EL (cell line): ENCODE measurements at regions not wholly inside any gene's neighbourhood (a gene's known extent, or its start where the extent isn't known, plus 50 kb on each side); places are given as distances from the start of the nearest gene placed in this dataset.

Source experiments
- DNase-seq: peaks from one replicate; pipeline ENCODE4 v3.0.0-alpha.2; 2016

DNA sequence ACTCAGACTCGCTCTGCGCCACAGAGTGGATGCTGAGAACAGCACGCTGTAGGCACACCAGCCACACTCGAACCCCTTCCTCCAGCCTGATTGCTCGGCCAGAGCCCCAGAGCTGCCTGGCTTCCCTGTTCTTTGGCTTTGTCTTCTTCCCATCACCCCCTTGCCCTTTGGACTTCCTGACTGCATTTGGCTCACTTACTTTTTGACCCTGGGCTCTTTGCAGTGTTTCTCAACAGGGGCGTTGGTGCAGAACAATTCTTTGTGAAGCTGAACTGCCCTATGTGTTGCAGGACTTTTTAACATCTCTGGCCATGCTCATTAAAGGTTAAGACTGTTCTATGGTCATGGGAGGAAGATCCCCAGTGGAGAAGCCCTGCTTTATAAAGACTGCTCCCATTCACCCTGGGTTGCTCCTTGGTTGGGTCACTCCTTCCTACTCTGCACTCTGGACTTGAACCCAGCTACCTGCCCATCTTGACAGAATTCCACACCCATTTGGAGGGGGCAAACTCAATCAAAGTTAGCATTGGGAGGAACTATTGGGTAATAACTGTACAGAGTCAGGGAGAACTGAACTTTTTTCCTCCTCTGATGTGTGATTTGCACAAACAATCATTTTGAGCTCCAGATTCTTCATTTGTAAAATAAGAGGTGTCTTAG, 127.7 kb upstream of the PLEKHG7 start:
- no peak for DNase-seq

DNA sequence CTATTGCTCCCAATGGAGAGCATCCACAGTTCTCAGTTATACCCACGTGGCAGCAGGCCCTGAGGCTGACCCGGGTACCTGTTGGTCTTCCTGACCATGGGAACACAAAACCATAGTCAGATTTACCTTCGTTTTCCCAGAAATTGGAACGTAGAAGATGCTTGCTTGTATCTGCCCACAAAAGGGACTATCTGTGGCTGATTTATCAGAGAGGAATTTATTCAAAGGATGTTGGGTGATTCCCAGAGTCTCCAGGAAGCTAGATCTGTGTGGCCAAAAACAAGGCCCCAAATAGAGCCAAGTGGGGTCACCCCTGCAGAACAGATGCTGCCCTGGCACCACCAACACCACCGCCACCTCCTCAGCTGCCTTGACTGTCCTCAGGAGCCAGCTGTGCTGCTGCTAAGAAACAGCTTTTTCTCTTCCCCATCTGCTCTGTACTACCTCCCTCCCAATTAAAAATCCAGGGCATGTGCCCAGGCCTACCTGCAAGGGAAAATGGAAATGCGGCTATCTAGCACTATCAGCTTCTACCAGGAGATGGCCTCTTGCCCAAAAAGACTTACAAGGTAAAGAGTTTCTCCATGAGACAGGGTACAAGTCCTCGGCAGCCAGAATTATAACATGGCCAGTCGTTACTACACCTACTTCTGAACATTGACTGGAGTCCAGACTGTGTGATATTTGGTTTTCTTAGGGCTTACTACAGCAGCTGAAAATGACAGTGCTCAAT, 128.6 kb upstream of the PLEKHG7 start:
- DNase-seq: peak; percentile 34

DNA sequence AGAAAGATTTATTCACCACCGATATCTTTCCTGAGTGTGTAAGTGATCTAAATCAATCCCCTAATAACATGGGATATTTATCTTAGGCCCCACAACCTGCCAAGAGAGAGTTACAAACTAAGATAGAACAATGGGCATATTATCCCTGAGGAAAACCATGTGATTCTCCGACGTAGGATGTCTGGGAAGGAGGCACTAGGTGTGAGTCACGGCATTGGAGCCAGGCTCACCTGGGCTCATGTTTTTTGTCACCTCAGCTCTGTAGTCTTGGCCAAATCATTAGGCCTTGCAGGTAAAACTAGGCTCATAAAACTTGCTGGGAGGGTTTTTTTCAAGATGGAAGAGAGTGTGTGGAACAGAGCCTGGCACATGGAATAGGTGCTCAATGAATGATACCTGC, 129.7 kb upstream of the PLEKHG7 start:
- DNase-seq: no peak

DNA sequence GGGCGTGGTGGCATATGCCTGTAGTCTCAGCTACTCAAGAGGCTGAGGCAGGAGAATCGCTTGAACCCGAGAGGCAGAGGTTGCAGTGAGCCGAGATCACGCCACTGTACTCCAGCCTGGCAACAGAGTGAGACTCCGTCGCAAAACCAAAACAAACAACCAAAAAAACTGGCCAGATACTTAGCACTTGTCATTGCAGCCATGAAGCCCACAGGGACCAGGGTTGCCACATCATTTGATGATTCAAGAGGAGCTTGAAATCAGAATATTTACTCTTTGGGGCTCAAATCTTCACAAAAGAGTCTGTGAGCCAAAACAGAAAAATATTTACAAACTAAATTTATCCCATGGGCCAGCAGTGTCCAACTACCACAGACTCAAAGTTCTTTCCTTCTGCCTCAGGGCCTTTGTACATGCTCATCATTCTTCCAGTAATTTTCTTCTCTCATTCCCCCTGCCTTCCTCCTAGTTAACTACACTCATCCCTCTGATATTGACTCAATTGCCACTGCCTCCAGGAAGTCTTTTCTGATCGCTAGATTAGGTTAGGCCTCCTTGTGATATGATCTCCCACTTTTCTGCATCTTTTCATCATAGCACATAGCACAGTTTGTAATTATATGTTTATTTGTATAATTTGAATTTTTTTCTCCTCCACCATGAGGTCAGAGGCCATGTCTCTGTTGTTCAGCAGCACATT, 130.8 kb upstream of the PLEKHG7 start:
- DNase-seq: no peak

DNA sequence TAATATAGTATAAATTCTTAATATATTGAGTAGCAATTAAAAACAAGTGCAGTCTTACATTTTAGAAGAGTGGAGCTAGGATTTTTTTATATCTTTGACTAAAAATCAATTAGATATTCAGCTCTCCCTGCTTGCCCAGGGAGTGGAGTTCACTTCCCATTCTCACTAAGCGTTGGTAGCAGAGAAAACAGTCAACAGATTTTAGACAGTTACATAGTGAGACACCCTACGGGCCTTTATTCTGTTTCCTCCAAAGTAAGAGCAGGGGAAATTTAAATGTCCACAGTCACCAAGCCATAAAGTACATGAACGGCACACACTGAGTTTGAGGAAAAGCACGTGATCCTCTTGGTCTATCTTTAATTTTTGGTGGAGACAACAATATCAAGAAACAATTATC, 131.6 kb upstream of the PLEKHG7 start:
- DNase-seq: no peak

DNA sequence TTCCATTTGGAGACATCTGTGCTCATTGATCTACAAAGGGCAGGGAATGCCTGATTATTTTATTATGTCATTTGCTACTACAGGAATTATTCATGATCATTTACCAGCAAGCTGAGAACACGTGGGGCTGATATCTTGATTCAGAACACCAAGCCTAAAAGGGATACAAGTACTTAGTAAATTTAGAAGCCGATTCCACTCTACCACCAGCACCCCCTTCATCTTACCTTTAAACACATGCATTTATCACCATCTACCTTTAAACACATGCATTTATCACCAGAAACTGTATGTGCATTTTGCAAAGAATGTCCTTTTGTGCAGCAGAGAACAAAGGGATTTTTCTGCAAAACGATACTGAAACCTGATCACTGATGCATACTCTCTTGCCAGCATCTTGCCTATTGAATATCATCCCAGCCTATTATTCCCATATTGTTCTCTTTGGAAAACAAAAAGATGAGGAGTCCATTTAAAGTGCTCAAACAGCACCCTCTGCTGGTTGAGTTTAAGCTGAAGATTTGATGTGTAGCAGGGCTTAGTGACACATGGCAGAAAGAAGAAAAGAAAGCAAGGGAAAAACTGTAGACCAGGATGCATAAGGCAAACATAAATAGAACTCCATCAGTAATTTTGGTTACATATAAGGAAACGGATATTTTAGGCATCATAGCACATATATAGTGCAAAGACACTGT, 132.6 kb upstream of the PLEKHG7 start:
- DNase-seq: peak; percentile 76

DNA sequence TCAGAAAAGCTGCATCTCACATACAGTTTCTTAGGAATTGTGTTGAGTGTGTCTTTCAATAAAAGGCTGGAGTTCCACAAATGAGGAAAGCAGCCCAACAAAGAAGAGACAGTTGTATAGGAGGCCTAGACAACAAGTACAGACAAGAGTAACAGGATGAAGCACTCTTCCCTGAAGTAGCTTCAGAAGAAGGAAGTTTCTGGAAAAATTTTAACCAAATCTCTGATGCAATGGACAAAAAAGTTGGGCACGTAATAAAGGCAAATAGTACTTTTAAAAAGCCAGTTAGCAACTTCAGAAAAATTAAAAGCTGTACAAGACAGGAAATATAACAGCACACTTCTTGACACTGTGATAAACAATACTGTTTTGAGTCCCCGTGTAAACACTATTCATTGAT, 134.1 kb upstream of the PLEKHG7 start:
- no peak for DNase-seq

DNA sequence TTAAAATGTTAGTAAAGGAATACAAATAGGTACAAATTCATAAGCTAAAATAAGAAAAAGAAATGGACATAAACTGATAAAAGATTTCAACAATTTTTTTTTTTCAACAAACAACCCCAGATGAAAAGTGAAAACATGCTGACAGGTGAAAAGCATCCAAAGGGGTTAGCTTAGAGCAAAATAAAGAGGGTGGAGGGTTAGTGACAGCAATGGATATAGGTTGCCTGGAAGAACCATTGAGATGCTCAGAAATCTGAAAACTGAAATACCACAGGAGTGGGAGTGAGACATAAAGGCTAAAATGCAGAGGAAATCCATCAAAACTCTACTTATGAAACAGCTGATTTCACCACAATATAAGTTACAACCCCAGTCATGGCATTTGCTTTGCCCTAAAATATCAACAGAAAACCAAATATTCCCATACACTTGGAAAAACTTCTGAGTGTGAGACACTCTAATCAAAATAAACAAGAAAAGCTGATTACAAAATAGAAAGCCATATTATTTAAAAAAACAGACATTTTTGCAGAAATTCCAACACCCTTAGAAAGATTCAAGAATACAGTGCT, 136.3 kb upstream of the PLEKHG7 start:
- no peak for DNase-seq

DNA sequence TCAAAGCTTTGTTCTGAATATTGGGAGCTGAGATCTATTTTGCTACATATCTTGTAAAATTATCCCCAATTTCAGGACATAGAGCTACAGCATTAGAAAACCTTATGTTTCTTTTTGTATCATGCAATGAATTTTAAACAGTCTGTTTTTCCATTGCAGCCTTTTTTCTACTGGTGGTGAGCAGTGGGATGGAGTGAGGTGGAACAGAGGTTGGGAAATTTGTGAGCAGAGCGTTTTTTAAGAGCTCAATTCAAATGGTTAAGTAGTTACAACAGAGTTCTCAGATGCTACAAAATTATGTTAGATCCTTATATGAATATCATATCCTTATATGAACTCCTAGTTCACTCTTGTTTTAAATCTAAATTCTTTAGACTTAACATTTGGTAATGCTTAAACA, 139.0 kb upstream of the PLEKHG7 start:
- no peak for DNase-seq

DNA sequence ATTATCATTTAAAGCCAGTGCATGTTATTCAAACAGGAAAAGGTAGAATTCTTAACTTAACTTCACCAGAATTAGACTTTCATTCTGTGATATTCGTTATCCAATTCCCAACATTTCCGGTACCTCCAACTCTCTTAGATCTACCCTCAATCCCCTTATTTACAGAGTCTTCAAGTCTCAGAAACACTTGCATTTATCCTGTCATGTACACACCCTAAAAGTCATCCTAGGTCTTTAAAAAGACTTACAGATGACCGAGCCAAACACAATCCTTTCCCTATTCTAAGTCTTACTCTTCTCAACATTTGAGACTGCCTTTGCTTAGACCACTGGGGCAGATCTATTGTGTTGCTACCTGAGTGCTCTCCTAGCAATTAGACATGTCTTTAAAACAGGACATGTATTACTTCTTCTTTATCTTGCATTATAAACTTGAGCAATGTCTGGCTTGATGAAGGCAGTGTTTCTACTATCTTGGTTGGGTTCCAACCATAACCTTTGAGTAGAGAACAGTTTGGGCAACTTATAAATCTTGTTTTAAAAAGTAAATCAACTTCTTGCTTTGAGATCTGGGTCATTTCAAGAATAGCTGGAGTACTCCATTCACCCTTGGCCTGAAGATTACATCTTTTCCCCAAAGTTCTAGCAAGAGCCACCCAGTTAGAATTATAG, 140.6 kb upstream of the PLEKHG7 start:
- no peak for DNase-seq

DNA sequence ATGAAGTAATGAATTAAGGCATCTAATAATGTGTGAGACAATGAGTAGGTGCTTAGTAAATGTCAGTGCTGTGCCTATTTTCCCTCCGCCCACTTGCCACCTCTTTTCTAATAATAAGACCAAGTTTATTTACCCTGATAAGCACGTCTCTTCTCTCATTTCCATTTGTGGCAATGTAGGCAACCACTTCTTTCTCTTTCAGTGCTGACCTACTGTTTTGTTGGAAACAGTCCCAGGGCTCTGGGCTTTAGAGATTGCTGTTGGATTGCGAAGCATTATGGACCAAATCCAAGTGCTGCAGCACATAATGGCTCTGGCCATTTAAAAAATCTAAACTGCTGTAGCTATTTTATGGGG, 141.3 kb upstream of the PLEKHG7 start:
- DNase-seq: peak; percentile 57

DNA sequence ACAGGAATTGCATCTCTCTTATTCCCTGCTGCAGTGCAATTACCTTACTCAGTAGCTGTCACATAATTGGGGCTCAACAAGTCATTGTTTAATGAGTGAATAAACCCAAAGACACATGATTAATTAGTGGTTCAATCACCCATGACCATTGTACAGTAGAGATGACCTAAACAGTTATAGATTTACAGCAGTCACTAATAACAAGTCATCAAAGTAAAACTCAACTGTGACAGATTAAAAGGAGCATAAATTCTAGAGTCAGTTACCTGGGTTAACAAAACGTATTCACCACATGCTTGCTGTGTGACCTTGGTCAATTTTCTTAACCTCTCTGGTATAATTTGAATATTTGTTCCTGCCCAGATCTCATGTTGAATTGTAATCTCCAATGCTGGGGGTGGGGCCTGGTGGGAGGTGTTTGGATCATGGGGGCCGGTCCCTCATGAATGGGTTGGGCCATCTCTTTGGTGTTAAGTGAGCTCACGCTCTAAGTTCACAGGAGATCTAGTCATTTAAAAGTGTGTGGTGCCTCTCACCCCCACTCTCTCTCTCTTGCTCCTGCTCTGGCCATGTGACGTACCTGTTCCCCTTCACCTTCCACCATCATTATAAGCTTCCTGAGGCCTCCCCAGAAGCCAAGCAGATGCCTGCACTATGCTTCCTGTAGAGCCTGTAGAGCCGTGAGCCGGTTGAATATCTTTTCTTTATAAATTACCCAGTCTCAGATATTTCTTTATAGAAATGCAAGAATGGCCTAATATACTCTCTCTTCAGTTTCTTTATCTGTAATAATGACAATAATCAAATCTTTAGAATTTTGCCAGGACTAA, 141.9 kb upstream of the PLEKHG7 start:
- DNase-seq: no peak

DNA sequence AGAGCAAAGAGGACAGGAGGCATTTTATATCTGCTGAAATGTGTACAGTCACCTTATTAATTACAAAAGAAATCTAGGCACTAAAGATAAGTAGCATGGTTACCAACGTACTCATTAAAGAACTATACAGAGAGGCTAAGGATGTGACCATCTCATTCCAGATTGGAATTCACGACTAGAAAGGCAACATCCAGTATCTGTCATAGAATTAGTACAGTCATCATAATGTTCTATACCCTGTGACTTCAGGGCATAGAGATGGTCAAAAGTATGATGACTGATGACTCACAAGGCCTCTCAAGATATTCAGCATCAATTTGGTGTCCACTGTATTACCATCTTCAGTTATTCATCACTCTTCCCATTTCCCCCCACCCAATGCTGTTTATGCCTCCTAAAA, 144.0 kb upstream of the PLEKHG7 start:
- DNase-seq: peak; percentile 44

DNA sequence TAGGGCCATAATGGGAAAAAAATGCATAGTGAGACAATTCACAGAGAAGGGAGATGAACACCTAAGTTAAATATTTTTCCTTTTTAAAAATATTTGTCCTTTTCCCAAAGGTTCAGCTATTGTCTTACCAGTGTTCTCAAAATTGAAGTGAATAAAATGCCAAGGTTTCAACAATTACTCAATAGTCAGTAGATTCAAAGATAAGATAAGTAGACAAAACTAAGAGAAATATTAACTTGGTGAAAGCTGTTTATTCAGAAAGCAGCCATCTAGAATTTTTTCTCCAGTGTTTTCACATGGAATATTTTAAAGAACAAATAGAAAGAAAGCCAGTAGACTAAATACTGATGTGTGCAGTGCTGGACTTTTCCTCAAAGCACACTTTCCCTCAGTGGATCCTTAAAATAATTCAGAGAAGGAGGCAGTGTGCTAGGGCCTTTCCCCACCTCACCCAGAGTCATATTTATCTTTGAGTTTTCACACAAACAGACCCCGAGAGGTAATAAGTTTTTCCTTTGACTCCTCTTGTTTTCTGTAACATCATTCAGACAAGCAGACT, 144.5 kb upstream of the PLEKHG7 start:
- DNase-seq: no peak

DNA sequence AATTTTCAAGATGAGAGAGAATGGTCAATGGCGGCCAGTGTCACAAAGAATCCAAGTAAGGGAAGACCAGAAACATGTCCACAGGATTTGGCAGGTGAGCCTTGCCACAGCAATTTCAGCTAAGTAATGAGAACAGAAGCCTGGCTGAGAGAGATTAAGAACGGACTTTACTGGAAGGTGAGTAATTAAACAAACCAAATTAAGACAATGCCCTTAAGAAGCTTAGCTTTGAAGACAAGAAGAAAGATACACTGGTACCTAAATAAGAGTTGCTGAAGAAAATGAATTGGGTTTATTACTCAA, 145.4 kb upstream of the PLEKHG7 start:
- no peak for DNase-seq

DNA sequence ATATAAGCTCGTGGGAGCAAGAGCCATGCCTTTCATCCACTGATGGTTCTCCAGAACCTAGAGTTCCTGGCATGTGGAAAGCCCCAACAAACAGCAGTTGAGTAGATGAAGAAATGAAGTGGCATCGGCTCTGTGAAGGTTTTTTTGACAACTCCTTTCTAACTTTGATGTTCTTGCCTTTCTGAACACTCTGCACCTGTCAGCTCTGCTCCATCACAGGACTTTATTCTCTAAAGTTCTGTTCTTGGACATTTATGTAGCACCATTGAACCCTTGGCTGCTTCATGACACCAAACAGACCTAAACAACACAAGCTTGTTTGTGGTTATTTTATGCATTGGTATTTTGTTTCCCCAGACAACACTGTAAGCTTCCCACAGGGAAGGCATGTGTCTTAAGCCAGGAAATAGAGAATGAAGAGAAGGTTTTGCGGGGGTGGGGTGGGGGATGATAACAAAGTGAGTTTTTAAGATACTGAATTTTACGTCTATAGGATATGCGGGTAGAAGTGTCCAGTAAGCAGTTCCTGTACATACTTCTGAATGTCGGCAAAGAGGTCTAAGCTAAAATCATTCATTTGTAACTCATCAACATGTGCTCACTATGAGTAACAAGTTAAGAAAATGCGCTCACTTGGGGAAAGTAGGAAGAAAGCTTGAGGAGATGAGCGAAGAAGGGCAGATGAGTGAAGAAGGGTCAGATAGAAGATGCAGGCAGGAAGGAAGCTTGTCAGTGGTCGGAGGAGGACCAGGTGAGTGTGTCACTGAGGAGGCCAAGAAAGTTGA, 146.0 kb upstream of the PLEKHG7 start:
- no peak for DNase-seq

DNA sequence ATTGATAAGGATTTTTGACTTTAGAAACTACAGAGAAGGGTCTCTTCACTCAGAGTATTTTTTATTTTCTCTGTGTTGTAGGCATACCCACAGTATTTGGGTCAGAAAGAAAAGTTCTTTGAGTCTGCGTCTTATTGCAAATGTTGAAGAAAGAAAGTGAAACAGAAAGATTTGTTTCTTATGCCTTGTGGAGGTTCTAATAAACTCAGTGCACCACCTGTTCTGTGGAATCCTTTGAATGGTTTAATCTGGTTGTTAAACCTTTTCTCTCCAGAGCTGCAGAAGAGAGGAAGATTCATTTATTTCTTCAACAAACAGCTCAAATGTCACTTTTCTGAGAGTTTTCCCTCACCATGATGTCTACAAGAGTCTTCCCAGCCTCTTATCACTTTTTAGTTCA, 146.6 kb upstream of the PLEKHG7 start:
- DNase-seq: no peak

DNA sequence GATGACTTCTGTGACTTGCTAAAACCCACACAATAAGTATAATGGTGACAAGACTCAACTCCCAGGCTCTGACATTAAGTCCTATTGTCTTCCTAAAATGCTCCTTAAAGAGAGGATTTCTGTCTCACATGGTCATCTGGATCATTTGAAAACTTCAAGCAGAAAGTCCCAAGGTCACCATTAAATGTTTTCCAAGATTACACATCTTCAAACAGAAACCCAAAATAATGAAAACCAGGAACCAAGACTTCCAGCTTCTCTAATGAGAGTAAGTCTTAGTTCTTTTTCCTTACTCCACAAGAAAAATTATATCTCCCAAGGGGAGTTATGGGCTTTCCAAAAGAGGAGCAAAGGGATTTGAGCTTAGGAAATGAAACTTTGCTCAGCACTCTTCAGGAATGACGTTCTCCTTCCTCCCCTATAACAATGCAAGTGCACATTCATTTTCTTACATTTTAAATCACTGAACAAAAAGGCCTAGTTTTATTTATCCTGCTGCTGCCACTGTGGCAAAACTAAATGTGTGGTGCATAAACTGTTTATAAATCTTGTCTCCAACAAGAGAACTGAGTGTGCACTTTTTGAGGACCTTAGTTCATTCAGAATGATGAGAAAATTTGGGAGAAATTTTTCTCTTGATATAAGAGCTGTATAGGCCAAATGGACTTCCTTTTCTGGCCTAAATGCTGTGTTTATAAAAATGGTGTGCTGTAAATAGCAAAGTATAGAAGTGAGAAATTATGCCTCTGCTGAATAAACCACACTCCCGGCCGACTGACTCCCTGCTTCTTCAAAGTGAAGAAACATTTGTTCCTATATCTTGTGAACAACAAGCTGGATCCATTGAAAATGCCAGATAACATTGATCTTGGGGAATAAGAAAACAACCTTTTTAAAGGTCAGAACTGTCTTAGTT, 148.4 kb upstream of the PLEKHG7 start:
- DNase-seq: no peak

DNA sequence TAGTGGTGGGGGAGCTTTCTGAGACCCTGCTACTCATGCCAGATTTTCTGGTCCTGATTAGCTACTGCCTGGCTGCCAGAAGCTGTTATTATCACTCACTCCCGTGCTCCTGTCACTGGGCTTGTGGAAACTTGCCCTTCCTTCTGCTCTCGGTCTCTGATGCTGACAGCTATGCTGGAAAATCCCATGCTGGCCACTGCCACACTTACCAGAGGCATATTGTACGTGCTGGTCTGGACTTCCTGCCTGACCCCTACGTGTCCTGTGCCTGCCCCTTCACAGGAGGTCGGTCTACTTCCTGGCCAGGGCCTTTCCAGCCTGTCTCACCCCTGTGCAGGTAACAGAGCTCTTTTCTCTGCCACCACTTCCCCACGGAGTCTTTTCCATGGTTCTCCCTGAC, 149.4 kb upstream of the PLEKHG7 start:
- no peak for DNase-seq
